ENCODE measurements at regions not wholly inside any gene's neighbourhood (a gene's known extent, or its start where the extent isn't known, plus 50 kb on each side); places are given as distances from the start of the nearest gene placed in this dataset.

DNA sequence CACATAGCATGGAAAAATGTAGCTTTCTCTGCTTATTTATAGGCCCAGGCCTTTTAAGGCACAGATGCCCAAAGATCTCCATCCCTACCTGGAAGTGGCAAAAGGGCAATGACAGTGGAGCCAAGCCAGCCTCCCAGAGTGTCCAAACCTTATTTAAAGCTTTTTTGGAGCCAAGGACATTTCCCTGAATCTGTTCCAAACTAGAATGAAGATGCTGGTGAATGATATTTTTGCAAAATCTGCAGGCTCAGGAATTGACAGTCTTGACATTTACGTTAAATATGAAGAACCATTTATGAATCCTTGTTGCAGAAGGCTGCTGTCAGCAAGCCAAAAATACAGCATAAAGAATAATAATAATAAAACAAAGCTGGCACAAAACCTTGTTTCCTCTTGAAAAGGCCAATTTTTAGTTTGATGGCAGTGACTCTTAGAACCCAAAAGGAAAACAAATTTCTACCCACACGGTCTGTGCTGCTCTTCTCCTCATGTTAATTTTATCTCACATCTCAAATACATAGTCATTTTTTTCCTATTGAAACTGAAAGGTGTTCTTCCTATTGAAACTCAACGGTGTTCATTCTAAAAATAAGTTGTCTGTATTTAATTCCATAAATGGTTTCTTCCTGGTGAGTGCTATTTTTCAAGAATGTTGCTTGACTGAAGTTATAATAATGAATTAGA lies 206.3 kb upstream of the TBL1X start:
- WGBS, 2 donors, result 51 to 72% methylated on average over 3 of the region's 3 CpGs
- H3K4me3 ChIP-seq, result no peak overlapping the region
- TF ChIP-seq CTCF (IDR thresholded peaks at IDR 0.05), result no peak
- TF ChIP-seq POLR2A (IDR thresholded peaks at IDR 0.05), result no peak
- no peak for TF ChIP-seq POLR2AphosphoS5 (IDR thresholded peaks at IDR 0.05)
- no peak for TF ChIP-seq EP300 (IDR thresholded peaks at IDR 0.05)
- no peak for DNase-seq
- H3K9me3 ChIP-seq, result no peaks in the 10 kb centered on the region
- no peaks in the 10 kb centered on the region for H3K36me3 ChIP-seq
- H3K27me3 ChIP-seq, result no peaks in the 10 kb centered on the region
- intact Hi-C loops (cut with DNase I), result no loop called here
- no peaks in the 10 kb centered on the region for H3K4me1 ChIP-seq
- H3K27ac ChIP-seq, result peak overlapping the region in 1 of 4 donors; percentile 3

GRCh38 chrX:9260603-9261002 lies 204.3 kb upstream of the TBL1X start:
- intact Hi-C loops (cut with DNase I), result no loop called here
- Histone ChIP-seq H3K27ac (no peak overlapping the region), H3K27me3 (no peaks in the 10 kb centered on the region), H3K4me3 (no peak overlapping the region), H3K4me1 (no peaks in the 10 kb centered on the region), H3K36me3 (no peaks in the 10 kb centered on the region), H3K9me3 (no peaks in the 10 kb centered on the region)
- no peak for DNase-seq
- WGBS, 2 donors, result 74 to 89% methylated on average over 1 of the region's 1 CpG
- TF ChIP-seq POLR2A (IDR thresholded peaks at IDR 0.05) (no peak), EP300 (IDR thresholded peaks at IDR 0.05) (no peak), POLR2AphosphoS5 (IDR thresholded peaks at IDR 0.05) (no peak), CTCF (IDR thresholded peaks at IDR 0.05) (no peak)

- H3K27ac ChIP-seq, result no peak overlapping the region
- H3K36me3 ChIP-seq, result no peaks in the 10 kb centered on the region
- 35 to 64% methylated on average over 6 of the region's 6 CpGs for WGBS, 2 donors
- intact Hi-C loops (cut with DNase I), result no loop called here
- H3K4me3 ChIP-seq, result no peak overlapping the region
- no peaks in the 10 kb centered on the region for H3K4me1 ChIP-seq
- H3K9me3 ChIP-seq, result no peaks in the 10 kb centered on the region
- no peak for DNase-seq
- TF ChIP-seq CTCF (IDR thresholded peaks at IDR 0.05) (no peak), POLR2A (IDR thresholded peaks at IDR 0.05) (no peak), EP300 (IDR thresholded peaks at IDR 0.05) (no peak), POLR2AphosphoS5 (IDR thresholded peaks at IDR 0.05) (no peak)
- H3K27me3 ChIP-seq, result no peaks in the 10 kb centered on the region
Measured at GRCh38 chrX:9267415-9267814, 197.4 kb upstream of the TBL1X start.

DNA sequence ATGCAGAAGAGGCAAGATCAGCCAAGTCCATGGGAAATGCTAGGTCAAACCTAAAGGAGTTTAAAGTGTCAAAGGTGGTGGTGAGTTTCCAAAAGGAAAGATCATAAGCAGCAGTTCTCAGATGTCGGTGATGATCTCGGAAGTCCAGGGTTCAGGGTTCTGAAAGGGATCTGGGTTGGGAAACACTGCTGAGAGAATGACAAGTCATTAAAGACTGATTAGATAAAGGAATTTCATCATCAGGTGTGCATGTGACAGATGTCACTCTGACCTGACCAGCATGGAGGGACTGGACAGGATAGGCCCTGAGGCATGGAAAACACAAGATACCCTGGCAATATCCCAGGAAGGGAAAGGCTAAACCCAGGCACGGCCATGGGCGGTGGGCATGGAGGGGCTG lies 195.7 kb upstream of the TBL1X start:
- Histone ChIP-seq H3K4me1 (no peaks in the 10 kb centered on the region), H3K4me3 (no peak overlapping the region), H3K9me3 (no peaks in the 10 kb centered on the region), H3K36me3 (no peaks in the 10 kb centered on the region), H3K27ac (no peak overlapping the region), H3K27me3 (no peaks in the 10 kb centered on the region)
- WGBS, 2 donors, result 96 to 99% methylated on average over 4 of the region's 4 CpGs
- intact Hi-C loops (cut with DNase I), result no loop called here
- no peak for DNase-seq
- TF ChIP-seq POLR2A (IDR thresholded peaks at IDR 0.05) (no peak), EP300 (IDR thresholded peaks at IDR 0.05) (no peak), CTCF (IDR thresholded peaks at IDR 0.05) (no peak), POLR2AphosphoS5 (IDR thresholded peaks at IDR 0.05) (no peak)
